Gastroesophageal sphincter (tissue), 4 donors: ENCODE measurements at regions not wholly inside any gene's neighbourhood (a gene's known extent, or its start where the extent isn't known, plus 50 kb on each side); places are given as distances from the start of the nearest gene placed in this dataset.

Experiments
- ATAC-seq: fragments of 150-250 bp; one replicate; pipeline ENCODE4 v1.9.1; 2016; ENCODE audit warnings: mild to moderate bottlenecking, moderate library complexity
- H3K27ac ChIP-seq, 4 donors: fragments of 200-600 bp; sonication (generic) in 3 of 4; 1 replicate in 3 of 4; 2 replicates in 1 of 4; pipeline ENCODE4 v1.5.1; 2016 to 2019
- H3K27me3 ChIP-seq: fragments of 200-600 bp; sonication (generic); one replicate; pipeline ENCODE4 v1.5.1; 2019
- H3K36me3 ChIP-seq, 2 donors: fragments of 200-600 bp; sonication (generic); one replicate each; pipeline ENCODE4 v1.5.1; 2019; ENCODE audit warnings: control low read depth in 1 of 2
- H3K4me1 ChIP-seq, 3 donors: fragments of 200-600 bp; sonication (generic); 1 replicate in 2 of 3; 2 replicates in 1 of 3; pipeline ENCODE4 v1.5.1; 2016 to 2019; ENCODE audit warnings: control low read depth in 2 of 3
- H3K4me3 ChIP-seq, 2 donors: fragments of 200-600 bp; sonication (generic); one replicate each; pipeline ENCODE4 v1.5.1; 2019; ENCODE audit warnings: mild to moderate bottlenecking in 1 of 2, moderate library complexity in 1 of 2
- H3K9me3 ChIP-seq, 3 donors: fragments of 200-600 bp; sonication (generic); one replicate each; pipeline ENCODE4 v1.5.1; 2017 to 2019; ENCODE audit warnings: control low read depth in 2 of 3
- CTCF ChIP-seq, 4 experiments: fragments of 200-600 bp in 2 of 4; fragments of 450-650 bp in 2 of 4; sonication (generic) in 1 of 4; IDR thresholded peaks; one replicate each; pipeline ENCODE4 v1.5.1; 2017 to 2019; ENCODE audit warnings: antibody characterized with exemption in 4 of 4, mild to moderate bottlenecking in 2 of 4, moderate library complexity in 2 of 4
- EP300 ChIP-seq: sonication (generic); formaldehyde crosslinking; IDR thresholded peaks from one replicate; pipeline ENCODE4 v1.6.1; 2017; ENCODE audit warnings: antibody characterized with exemption, mild to moderate bottlenecking
- POLR2A ChIP-seq, 2 donors: fragments of 450-650 bp; IDR thresholded peaks; one replicate each; pipeline ENCODE4 v1.6.1; 2017; ENCODE audit warnings: antibody characterized with exemption in 2 of 2, mild to moderate bottlenecking in 2 of 2, moderate library complexity in 1 of 2
- POLR2AphosphoS5 ChIP-seq: sonication (generic); formaldehyde crosslinking; IDR thresholded peaks from one replicate; pipeline ENCODE4 v1.6.1; 2017; ENCODE audit warnings: antibody characterized with exemption
- WGBS, 2 donors: methylation state at CpG; one replicate each; pipeline ENCODE4 v1.1.5; 2018; ENCODE audit warnings: low coverage in 1 of 2; 5-methylcytosine and 5-hydroxymethylcytosine counted together

- 71 to 72% methylated on average over 3 of the region's 3 CpGs for WGBS, 2 donors
- Histone ChIP-seq H3K4me3 (no peak overlapping the region), H3K4me1 (no peaks in the 10 kb centered on the region), H3K36me3 (no peaks in the 10 kb centered on the region), H3K9me3 (no peaks in the 10 kb centered on the region), H3K27ac (no peak overlapping the region), H3K27me3 (no peaks in the 10 kb centered on the region)
- no peak for TF ChIP-seq POLR2A (IDR thresholded peaks at IDR 0.05)
- TF ChIP-seq POLR2AphosphoS5, result no peak
- TF ChIP-seq EP300, result no peak
- TF ChIP-seq CTCF (IDR thresholded peaks at IDR 0.05), result no peak
- ATAC-seq, result no peak
Observed at GRCh38 chr12:126232711-126233110, 1167.5 kb downstream of the AACS start.

GRCh38 chr12:126233625-126234024 lies 1168.4 kb downstream of the AACS start:
- H3K4me3 ChIP-seq, result no peak overlapping the region
- no peak overlapping the region for H3K27ac ChIP-seq
- no peaks in the 10 kb centered on the region for H3K4me1 ChIP-seq
- TF ChIP-seq CTCF (IDR thresholded peaks at IDR 0.05), result no peak
- TF ChIP-seq EP300, result no peak
- TF ChIP-seq POLR2A (IDR thresholded peaks at IDR 0.05), result no peak
- no peak for TF ChIP-seq POLR2AphosphoS5
- H3K27me3 ChIP-seq, result no peaks in the 10 kb centered on the region
- ATAC-seq, result no peak
- no peaks in the 10 kb centered on the region for H3K36me3 ChIP-seq
- H3K9me3 ChIP-seq, result no peaks in the 10 kb centered on the region
- WGBS, 2 donors, result 52 to 59% methylated on average over 3 of the region's 3 CpGs

DNA sequence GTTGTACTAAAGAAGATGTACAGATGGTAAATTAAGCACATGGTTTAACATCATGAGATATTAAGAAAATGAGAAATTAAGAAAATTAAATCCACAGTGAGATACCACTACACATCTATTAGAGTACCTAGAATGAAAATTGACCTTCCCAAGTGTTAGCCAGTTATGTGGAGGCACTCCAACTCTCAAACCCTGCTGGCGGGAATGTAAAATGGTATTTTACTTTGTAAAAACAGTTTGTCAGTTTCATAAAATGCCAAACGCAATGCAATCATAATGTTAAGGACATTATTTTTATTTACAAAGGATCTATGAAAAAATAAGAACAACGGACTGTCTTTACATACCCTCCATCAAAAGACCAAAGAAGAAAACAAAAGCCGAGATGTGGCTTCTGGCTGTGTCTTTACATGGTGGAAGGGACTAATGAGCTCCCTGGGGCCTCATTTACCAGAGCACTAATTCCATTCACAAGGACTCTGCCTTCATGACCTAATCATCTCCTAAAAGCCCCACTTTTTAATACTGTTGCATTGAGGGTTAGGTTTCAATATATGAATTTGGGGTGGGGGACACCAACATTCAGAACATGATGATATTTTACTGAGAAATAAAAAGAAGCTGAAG lies 1178.7 kb downstream of the AACS start:
- Histone ChIP-seq H3K36me3 (no peaks in the 10 kb centered on the region), H3K9me3 (no peaks in the 10 kb centered on the region), H3K27ac (no peak overlapping the region), H3K4me3 (no peak overlapping the region), H3K4me1 (no peaks in the 10 kb centered on the region), H3K27me3 (no peaks in the 10 kb centered on the region)
- 65 to 69% methylated on average over 4 of the region's 4 CpGs for WGBS, 2 donors
- TF ChIP-seq POLR2AphosphoS5 (no peak), CTCF (IDR thresholded peaks at IDR 0.05) (no peak), EP300 (no peak), POLR2A (IDR thresholded peaks at IDR 0.05) (no peak)
- ATAC-seq, result no peak

- WGBS, 2 donors, result 80 to 92% methylated on average over 1 of the region's 1 CpG
Observed at GRCh38 chr12:126247936-126248335, 1182.7 kb downstream of the AACS start.

More at GRCh38 chr12:126247936-126248335, 1182.7 kb downstream of the AACS start:
- no peak for TF ChIP-seq POLR2A (IDR thresholded peaks at IDR 0.05)
- TF ChIP-seq EP300, result no peak
- TF ChIP-seq POLR2AphosphoS5, result no peak
- TF ChIP-seq CTCF (IDR thresholded peaks at IDR 0.05), result no peak
- no peaks in the 10 kb centered on the region for H3K4me1 ChIP-seq
- H3K9me3 ChIP-seq, result no peaks in the 10 kb centered on the region
- no peak overlapping the region for H3K27ac ChIP-seq
- no peaks in the 10 kb centered on the region for H3K27me3 ChIP-seq
- ATAC-seq, result no peak
- H3K36me3 ChIP-seq, result no peaks in the 10 kb centered on the region
- H3K4me3 ChIP-seq, result no peak overlapping the region
